MM.1S (cell line): ENCODE measurements at regions not wholly inside any gene's neighbourhood (a gene's known extent, or its start where the extent isn't known, plus 50 kb on each side); places are given as distances from the start of the nearest gene placed in this dataset.

Experiments used
- CTCF ChIP-seq: fragments of 300-600 bp; sonication (generic); IDR thresholded peaks from 2 replicates; pipeline ENCODE4 v1.5.1; 2016; ENCODE audit warnings: antibody characterized with exemption, low read length, mixed read lengths
- EZH2phosphoT487 ChIP-seq: fragments of 300-600 bp; sonication (generic); IDR thresholded peaks from 2 replicates; pipeline ENCODE4 v1.6.1; 2018; ENCODE audit warnings: antibody characterized with exemption, low read length

GRCh38 chr15:31792611-31793199 is 237.6 kb upstream of the CHRNA7 start:
- TF ChIP-seq EZH2phosphoT487 (no peak), CTCF (no peak)
